ENCODE measurements at regions not wholly inside any gene's neighbourhood (a gene's known extent, or its start where the extent isn't known, plus 50 kb on each side); places are given as distances from the start of the nearest gene placed in this dataset.

GRCh38 chr6:26149240-26149639 lies 62.0 kb downstream of the HFE start:
- peaks cover 2% of the 10 kb centered on the region for H3K4me1 Mint-ChIP-seq (ENCODE audit: low read depth)
- no peak for DNase-seq (ENCODE audit: low spot score, unreplicated experiment)
- H3K27ac Mint-ChIP-seq: no peak overlapping the region
- H3K36me3 Mint-ChIP-seq (ENCODE audit: insufficient read depth): peaks cover 2% of the 10 kb centered on the region
- H3K27me3 Mint-ChIP-seq: no peaks in the 10 kb centered on the region
- no peak overlapping the region for H3K4me3 Mint-ChIP-seq (ENCODE audit: low read depth)
- TF ChIP-seq CTCF (IDR thresholded peaks at IDR 0.05; ENCODE audit: unreplicated experiment): no peak
- peaks cover 5% of the 10 kb centered on the region for H3K9me3 Mint-ChIP-seq (ENCODE audit: low read depth)

- no peak for TF ChIP-seq CTCF (IDR thresholded peaks at IDR 0.05; ENCODE audit: unreplicated experiment)
- Mint-ChIP-seq H3K36me3 (ENCODE audit: insufficient read depth) (peaks cover 2% of the 10 kb centered on the region), H3K27me3 (no peaks in the 10 kb centered on the region), H3K4me1 (ENCODE audit: low read depth) (peaks cover 10% of the 10 kb centered on the region), H3K27ac (no peak overlapping the region), H3K4me3 (ENCODE audit: low read depth) (no peak overlapping the region), H3K9me3 (ENCODE audit: low read depth) (peaks cover 5% of the 10 kb centered on the region)
- DNase-seq (ENCODE audit: low spot score, unreplicated experiment): no peak
These were observed 65.2 kb downstream of the HFE start for GRCh38 chr6:26152226-26153101.

GRCh38 chr6:26155061-26155930 lies 68.1 kb downstream of the HFE start:
- H3K27ac Mint-ChIP-seq: peak overlapping the region; percentile 99
- H3K9me3 Mint-ChIP-seq (ENCODE audit: low read depth): no peaks in the 10 kb centered on the region
- H3K36me3 Mint-ChIP-seq (ENCODE audit: insufficient read depth): no peaks in the 10 kb centered on the region
- no peak for TF ChIP-seq CTCF (IDR thresholded peaks at IDR 0.05; ENCODE audit: unreplicated experiment)
- H3K4me3 Mint-ChIP-seq (ENCODE audit: low read depth): peak overlapping the region; percentile 91
- no peak for DNase-seq (ENCODE audit: low spot score, unreplicated experiment)
- peaks cover 19% of the 10 kb centered on the region for H3K4me1 Mint-ChIP-seq (ENCODE audit: low read depth)
- H3K27me3 Mint-ChIP-seq: no peaks in the 10 kb centered on the region

GRCh38 chr6:26156105-26156849 lies 69.0 kb downstream of the HFE start:
- Mint-ChIP-seq H3K27me3 (no peaks in the 10 kb centered on the region), H3K27ac (peak overlapping the region; percentile 99), H3K9me3 (ENCODE audit: low read depth) (no peaks in the 10 kb centered on the region), H3K4me1 (ENCODE audit: low read depth) (peaks cover 20% of the 10 kb centered on the region), H3K4me3 (ENCODE audit: low read depth) (peak overlapping the region; percentile 91), H3K36me3 (ENCODE audit: insufficient read depth) (no peaks in the 10 kb centered on the region)
- DNase-seq (ENCODE audit: low spot score, unreplicated experiment): peak; percentile 69
- no peak for TF ChIP-seq CTCF (IDR thresholded peaks at IDR 0.05; ENCODE audit: unreplicated experiment)

- peaks cover 21% of the 10 kb centered on the region for H3K4me1 Mint-ChIP-seq (ENCODE audit: low read depth)
- H3K27me3 Mint-ChIP-seq: no peaks in the 10 kb centered on the region
- TF ChIP-seq CTCF (IDR thresholded peaks at IDR 0.05; ENCODE audit: unreplicated experiment): no peak
- H3K9me3 Mint-ChIP-seq (ENCODE audit: low read depth): no peaks in the 10 kb centered on the region
- peak overlapping the region; percentile 91 for H3K4me3 Mint-ChIP-seq (ENCODE audit: low read depth)
- no peaks in the 10 kb centered on the region for H3K36me3 Mint-ChIP-seq (ENCODE audit: insufficient read depth)
- peak; percentile 42 for DNase-seq (ENCODE audit: low spot score, unreplicated experiment)
- H3K27ac Mint-ChIP-seq: peak overlapping the region; percentile 99
These were observed 69.6 kb downstream of the HFE start for GRCh38 chr6:26156850-26157250.

All from progenitor cell of endocrine pancreas (in vitro differentiated cells).